T-helper 2 cell (primary cell): ENCODE measurements at regions not wholly inside any gene's neighbourhood (a gene's known extent, or its start where the extent isn't known, plus 50 kb on each side); places are given as distances from the start of the nearest gene placed in this dataset.

ENCODE experiments used
- DNase-seq, 5 experiments: peaks; one replicate each; pipeline versions ENCODE4 v3.0.0 to v3.0.0-alpha.2; 2012 to 2022

GRCh38 chr2:161076936-161077335, 83.3 kb upstream of the TANK start:
- DNase-seq = no peak

- DNase-seq = peak in 4 of 5 experiments; percentile 25 to 97 (median 58)
Observed at GRCh38 chr2:161077367-161078210, 82.6 kb upstream of the TANK start.

- DNase-seq = no peak
Observed at GRCh38 chr2:161078211-161078539, 82.1 kb upstream of the TANK start.

DNA sequence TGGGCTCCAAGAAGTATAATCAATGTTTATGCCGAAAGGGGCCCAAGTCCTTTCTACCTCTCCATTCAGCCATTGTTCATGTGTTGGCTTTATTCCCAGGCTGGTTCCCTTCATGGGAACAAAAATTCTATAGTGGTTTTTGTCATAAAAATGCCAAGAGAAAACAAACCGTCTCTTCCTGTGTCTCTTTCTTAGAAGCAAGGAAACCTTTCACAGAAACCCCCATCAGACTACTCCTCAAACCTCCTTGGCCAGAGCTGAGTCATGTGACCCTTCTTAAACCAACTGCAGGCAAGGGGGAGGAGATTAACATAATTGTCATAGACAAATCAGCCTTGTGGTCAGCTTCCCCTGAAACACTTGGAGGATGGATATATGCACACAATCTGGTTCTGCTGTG, 75.1 kb upstream of the TANK start:
- DNase-seq = peak in 1 of 5 experiments; percentile 17

DNA sequence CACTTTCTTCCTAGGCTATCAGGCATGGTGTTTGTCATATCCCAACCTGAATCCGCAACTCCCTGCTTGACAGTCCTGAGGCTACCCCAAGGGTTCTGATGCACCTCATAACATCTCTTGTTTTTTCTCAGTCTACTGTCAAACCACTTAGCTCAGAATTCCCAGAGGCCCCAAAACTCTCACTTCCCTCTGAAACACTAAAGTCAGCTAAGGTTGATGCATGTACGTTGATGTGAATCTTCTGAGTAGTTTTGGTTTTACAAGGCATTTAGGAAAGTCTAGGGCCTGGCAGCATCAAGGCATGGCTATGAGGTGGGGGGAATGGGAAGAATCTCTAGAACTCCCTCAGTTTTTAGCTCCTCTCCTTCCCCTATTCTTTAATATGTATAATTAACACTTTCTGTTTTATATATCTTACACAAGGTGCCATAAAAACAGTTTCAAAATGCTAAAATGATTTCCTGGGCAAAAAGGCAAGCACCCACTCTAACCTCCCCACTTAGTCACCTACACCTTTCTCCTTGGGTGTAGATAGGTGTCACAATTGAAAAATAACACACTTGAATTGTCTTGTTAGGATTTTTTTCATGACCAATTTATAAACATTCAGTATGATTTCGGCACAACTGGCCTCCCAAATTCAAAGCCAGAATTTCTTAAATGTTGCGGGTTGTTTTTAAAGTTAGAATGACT, 71.4 kb upstream of the TANK start:
- no peak for DNase-seq

DNA sequence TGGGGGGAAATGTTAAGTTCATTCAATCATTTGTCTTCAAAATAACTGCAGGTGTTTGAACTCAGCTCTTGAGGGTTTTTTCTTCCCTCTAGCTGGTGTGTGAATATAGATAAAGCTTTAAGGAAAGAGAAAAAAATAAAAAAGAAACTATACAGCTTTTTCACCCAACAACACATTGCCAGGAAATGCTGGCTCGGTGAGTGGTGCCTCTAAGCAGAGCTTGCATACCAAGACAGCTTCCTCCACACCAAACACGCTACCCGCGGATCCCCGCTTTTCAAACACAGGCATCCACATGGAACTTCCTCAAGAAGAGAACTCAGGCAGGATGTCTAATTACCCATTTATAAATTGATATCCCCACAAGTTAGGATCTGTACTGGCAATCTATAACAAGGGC, 69.8 kb upstream of the TANK start:
- peak in 2 of 5 experiments; percentile 17 to 80 for DNase-seq

DNA sequence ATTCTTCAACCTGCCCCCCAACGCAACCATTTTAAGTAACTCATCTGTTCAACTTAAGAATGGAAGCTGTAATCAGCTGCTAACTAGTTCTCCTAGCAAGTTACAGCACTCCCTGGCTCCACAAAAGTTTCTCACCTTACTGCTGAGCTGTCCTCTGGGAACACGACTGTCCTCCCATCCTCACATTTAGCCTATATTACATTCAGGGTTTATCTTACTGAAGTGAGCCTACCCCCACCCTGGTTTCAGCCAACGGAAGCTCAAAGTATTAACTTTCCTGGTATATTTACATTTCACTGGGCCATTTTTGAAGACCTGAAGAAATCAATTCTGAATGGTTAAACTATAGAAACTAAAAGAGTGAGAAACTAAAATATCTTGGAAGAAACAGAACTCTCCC, 64.9 kb upstream of the TANK start:
- no peak for DNase-seq

DNA sequence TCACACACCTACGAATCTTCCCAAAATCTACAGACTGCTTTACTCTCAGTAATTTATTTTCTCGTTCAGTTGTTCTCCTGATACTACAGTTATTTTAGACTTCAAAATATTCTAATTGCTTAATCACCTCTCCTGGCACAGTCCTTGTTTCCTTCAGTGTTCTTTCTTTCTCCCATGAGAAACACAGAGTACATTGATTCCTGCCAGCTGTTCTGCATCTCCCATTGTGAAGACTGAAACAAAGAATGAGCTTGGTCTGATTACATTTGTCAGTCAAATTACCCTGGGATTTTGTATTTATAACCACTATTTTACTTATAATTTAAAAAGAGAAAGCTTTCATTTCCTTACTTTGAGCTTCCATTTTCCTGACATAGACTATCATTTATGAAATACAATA, 63.9 kb upstream of the TANK start:
- DNase-seq = no peak

- no peak for DNase-seq
Observed at GRCh38 chr2:161097157-161097556, 63.1 kb upstream of the TANK start.

GRCh38 chr2:161100211-161100895, 59.9 kb upstream of the TANK start:
- no peak for DNase-seq

- no peak for DNase-seq
Observed at GRCh38 chr2:161101406-161101805, 58.8 kb upstream of the TANK start.

GRCh38 chr2:161102770-161103450, 57.3 kb upstream of the TANK start:
- no peak for DNase-seq

DNA sequence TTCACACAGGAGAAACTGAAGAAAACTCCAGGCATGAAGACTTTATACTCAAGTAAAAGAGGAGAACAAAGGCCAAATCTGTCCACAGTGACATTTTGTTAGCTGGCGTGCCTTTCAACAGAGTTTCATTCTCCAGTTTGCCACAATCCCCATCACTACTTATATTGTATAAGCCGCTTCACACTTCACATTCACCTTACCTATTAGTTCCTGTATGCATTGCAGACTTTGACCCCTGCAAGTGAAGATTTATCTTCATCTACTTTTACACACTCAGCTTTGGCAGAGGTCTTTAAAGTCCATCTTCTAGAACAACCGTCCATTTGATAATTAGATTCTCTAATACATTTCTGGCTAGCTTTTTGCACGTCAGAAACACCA, 56.8 kb upstream of the TANK start:
- no peak for DNase-seq

DNA sequence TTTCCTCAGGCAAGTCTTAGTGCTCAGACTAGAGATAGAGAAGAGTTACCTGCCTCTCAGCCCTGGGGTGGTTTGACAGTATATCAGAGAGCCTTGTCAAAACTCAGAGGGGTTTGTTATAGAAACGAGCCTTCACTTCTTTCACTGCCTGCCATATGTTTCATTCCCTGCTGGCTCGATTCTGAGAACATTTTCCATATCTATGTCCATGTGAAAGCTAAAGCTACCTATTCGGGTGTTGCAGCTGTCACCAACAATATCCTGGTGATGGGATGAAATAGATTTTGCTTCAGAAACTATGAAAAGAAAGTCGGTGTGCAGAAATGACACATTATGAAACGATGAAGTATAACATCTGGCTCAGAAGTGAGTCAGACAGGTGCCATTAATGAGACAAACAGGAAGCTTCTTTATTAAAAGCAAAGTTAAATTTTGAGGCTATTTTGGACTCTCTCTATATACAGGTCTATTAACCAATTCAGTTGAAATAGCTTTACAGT, 56.1 kb upstream of the TANK start:
- DNase-seq = peak in 1 of 5 experiments; percentile 81

DNA sequence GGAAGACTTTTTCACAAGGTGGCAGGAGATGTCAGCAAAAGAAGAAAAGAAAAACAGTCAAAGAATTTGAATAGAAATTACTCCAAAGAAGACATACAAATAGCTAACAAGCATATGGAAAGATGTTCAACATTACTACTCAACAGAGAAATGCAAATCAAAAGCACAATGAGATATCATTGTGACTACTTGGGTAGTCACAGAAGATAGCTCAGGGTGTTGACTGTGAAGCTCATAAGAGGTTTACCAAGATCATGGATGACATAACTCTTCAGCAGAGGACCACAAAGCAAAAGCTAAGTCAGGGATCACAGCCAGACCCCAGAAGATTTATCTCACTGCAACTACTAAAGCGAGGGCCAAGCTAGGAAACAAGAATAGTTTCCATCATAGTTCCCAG, 53.0 kb upstream of the TANK start:
- no peak for DNase-seq
